Esophagus muscularis mucosa (tissue), 4 donors: ENCODE measurements at regions not wholly inside any gene's neighbourhood (a gene's known extent, or its start where the extent isn't known, plus 50 kb on each side); places are given as distances from the start of the nearest gene placed in this dataset.

Experiments used
- DNase-seq: peaks from one replicate; pipeline ENCODE4 v3.0.0-alpha.2; 2017; ENCODE audit errors: extremely low spot score
- H3K27ac ChIP-seq, 4 donors: fragments of 200-600 bp; sonication (generic); replicated peaks in 1 of 4; 1 replicate in 3 of 4; 2 replicates in 1 of 4; pipeline ENCODE4 v1.5.1; 2016 to 2019; ENCODE audit warnings: mild to moderate bottlenecking in 1 of 4
- H3K27me3 ChIP-seq, 4 donors: fragments of 200-600 bp; sonication (generic); one replicate each; pipeline versions ENCODE4 v1.5.1 to v1.6.0; 2016 to 2019
- H3K36me3 ChIP-seq, 4 donors: fragments of 200-600 bp; sonication (generic); one replicate each; pipeline ENCODE4 v1.5.1; 2016 to 2019
- H3K4me1 ChIP-seq, 4 donors: fragments of 200-600 bp; sonication (generic); one replicate each; pipeline ENCODE4 v1.5.1; 2016 to 2019
- H3K4me3 ChIP-seq, 4 donors: fragments of 200-600 bp; sonication (generic); 1 replicate in 2 of 4; 2 replicates in 2 of 4; pipeline ENCODE4 v1.5.1; 2016 to 2019; ENCODE audit warnings: mild to moderate bottlenecking in 4 of 4, moderate library complexity in 1 of 4
- H3K9me3 ChIP-seq, 4 donors: fragments of 200-600 bp; sonication (generic); 1 replicate in 3 of 4; 2 replicates in 1 of 4; pipeline ENCODE4 v1.5.1; 2016 to 2019
- CTCF ChIP-seq, 3 experiments: fragments of 200-600 bp in 2 of 3; fragments of 450-650 bp in 1 of 3; sonication (generic) in 2 of 3; IDR thresholded peaks; one replicate each; pipeline ENCODE4 v1.5.1; 2017 to 2019; ENCODE audit warnings: antibody characterized with exemption in 3 of 3, mild to moderate bottlenecking in 2 of 3, moderate library complexity in 1 of 3
- EP300 ChIP-seq: sonication (generic); formaldehyde crosslinking; IDR thresholded peaks from one replicate; pipeline ENCODE4 v1.6.1; 2017; ENCODE audit warnings: antibody characterized with exemption
- POLR2A ChIP-seq: fragments of 450-650 bp; IDR thresholded peaks from one replicate; pipeline ENCODE4 v1.6.1; 2017; ENCODE audit warnings: antibody characterized with exemption, moderate library complexity, mild to moderate bottlenecking, low read depth
- POLR2AphosphoS5 ChIP-seq, 2 donors: sonication (generic); formaldehyde crosslinking; IDR thresholded peaks; one replicate each; pipeline ENCODE4 v1.6.1; 2017; ENCODE audit warnings: antibody characterized with exemption in 2 of 2
- WGBS: methylation state at CpG from one replicate; pipeline ENCODE4 v1.1.5; 2018; 5-methylcytosine and 5-hydroxymethylcytosine counted together
- intact Hi-C: fragments of 100-400 bp; cut with DNase I; formaldehyde crosslinking; loops from one replicate; pipeline ENCODE4 v1.15.1; 2023

- Histone ChIP-seq H3K36me3 (no peaks in the 10 kb centered on the region), H3K27me3 (no peaks in the 10 kb centered on the region), H3K9me3 (no peaks in the 10 kb centered on the region), H3K4me1 (no peaks in the 10 kb centered on the region), H3K27ac (no peak overlapping the region), H3K4me3 (no peak overlapping the region)
- no peak for DNase-seq
- no peak for TF ChIP-seq EP300
- no peak for TF ChIP-seq POLR2AphosphoS5 (IDR thresholded peaks at IDR 0.05)
- TF ChIP-seq CTCF (IDR thresholded peaks at IDR 0.05) = no peak
- TF ChIP-seq POLR2A = no peak
- intact Hi-C loops = no loop called here
- WGBS = 83% methylated on average over 1 of the region's 1 CpG
Measured at GRCh38 chr3:176208283-176208682, 989.0 kb downstream of the TBL1XR1 start.

- intact Hi-C loops = no loop called here
- 74% methylated on average over 2 of the region's 2 CpGs for WGBS
- Histone ChIP-seq H3K4me1 (no peaks in the 10 kb centered on the region), H3K4me3 (no peak overlapping the region), H3K9me3 (no peaks in the 10 kb centered on the region), H3K36me3 (no peaks in the 10 kb centered on the region), H3K27ac (no peak overlapping the region), H3K27me3 (no peaks in the 10 kb centered on the region)
- DNase-seq = no peak
- TF ChIP-seq CTCF (IDR thresholded peaks at IDR 0.05) (no peak), EP300 (no peak)
Measured at GRCh38 chr3:176206809-176207208, 990.5 kb downstream of the TBL1XR1 start.

- H3K4me3 ChIP-seq = no peak overlapping the region
- H3K36me3 ChIP-seq = no peaks in the 10 kb centered on the region
- intact Hi-C loops = no loop called here
- WGBS = 76% methylated on average over 2 of the region's 2 CpGs
- peaks cover 0 to 11% (median 4%) of the 10 kb centered on the region in 4 donors for H3K9me3 ChIP-seq
- H3K27me3 ChIP-seq = no peaks in the 10 kb centered on the region
- H3K27ac ChIP-seq = no peak overlapping the region
- DNase-seq = no peak
- TF ChIP-seq POLR2A = no peak
- no peak for TF ChIP-seq EP300
- TF ChIP-seq CTCF (IDR thresholded peaks at IDR 0.05) = no peak
- no peak for TF ChIP-seq POLR2AphosphoS5 (IDR thresholded peaks at IDR 0.05)
- no peaks in the 10 kb centered on the region for H3K4me1 ChIP-seq
Measured at GRCh38 chr3:176202652-176203051, 994.6 kb downstream of the TBL1XR1 start.

- H3K9me3 ChIP-seq = peaks cover 0 to 19% (median 7%) of the 10 kb centered on the region in 4 donors
- intact Hi-C loops = no loop called here
- no peak overlapping the region for H3K27ac ChIP-seq
- DNase-seq = no peak
- no peaks in the 10 kb centered on the region for H3K27me3 ChIP-seq
- no peak overlapping the region for H3K4me3 ChIP-seq
- H3K36me3 ChIP-seq = no peaks in the 10 kb centered on the region
- no peaks in the 10 kb centered on the region for H3K4me1 ChIP-seq
- TF ChIP-seq POLR2A (no peak), EP300 (no peak), POLR2AphosphoS5 (IDR thresholded peaks at IDR 0.05) (no peak), CTCF (IDR thresholded peaks at IDR 0.05) (no peak)
Measured at GRCh38 chr3:176193032-176193730, 1004.1 kb downstream of the TBL1XR1 start.

- no peak overlapping the region for H3K27ac ChIP-seq
- intact Hi-C loops = no loop called here
- H3K4me1 ChIP-seq = no peaks in the 10 kb centered on the region
- H3K4me3 ChIP-seq = no peak overlapping the region
- no peaks in the 10 kb centered on the region for H3K36me3 ChIP-seq
- H3K9me3 ChIP-seq = no peaks in the 10 kb centered on the region
- no peak for DNase-seq
- TF ChIP-seq POLR2AphosphoS5 (IDR thresholded peaks at IDR 0.05) (no peak), CTCF (IDR thresholded peaks at IDR 0.05) (no peak), EP300 (no peak), POLR2A (no peak)
- H3K27me3 ChIP-seq = no peaks in the 10 kb centered on the region
Measured at GRCh38 chr3:176190755-176191154, 1006.5 kb downstream of the TBL1XR1 start.
